ENCODE measurements at regions not wholly inside any gene's neighbourhood (a gene's known extent, or its start where the extent isn't known, plus 50 kb on each side); places are given as distances from the start of the nearest gene placed in this dataset.

DNA sequence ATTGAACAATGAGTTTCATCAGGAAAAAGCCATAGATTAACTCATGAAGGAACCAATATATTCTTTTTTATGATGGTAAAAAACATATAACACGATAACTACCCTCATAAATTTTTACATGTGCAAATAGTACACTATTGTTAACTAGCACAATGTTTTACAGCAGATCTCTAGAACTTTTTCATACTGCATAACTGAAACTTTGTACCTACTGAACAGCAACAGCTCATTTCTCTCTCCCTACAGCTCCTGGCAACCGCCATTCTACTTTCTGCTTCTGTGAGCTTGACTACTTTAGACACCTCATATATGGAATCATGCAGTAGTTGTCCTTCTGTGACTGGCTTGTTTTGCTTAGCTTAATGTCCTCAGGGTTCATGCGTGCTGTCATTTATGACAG is 235.4 kb downstream of the NFKBIZ start:
- no peak for DNase-seq

- no peak for DNase-seq
Measured at GRCh38 chr3:102085431-102086176, 236.3 kb downstream of the NFKBIZ start.

DNA sequence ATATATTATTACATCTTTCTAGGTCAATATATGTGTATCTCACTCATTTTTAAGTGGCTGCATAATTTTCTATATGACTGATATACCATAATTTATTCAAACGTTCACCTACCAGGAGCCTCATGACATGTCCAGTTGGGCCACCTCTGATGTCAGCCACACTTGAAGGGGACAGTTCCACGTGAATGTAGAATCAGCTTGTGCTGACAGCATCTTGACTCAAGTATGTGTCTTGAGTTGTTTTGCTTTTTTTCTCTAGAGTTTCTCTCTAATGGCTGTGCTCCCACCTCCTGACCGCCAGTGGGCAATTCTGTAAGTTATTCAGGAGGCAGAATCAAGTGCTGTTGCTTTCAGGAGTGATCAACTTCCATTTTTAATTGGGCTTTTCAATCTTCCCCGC is 237.9 kb downstream of the NFKBIZ start:
- DNase-seq: no peak

DNA sequence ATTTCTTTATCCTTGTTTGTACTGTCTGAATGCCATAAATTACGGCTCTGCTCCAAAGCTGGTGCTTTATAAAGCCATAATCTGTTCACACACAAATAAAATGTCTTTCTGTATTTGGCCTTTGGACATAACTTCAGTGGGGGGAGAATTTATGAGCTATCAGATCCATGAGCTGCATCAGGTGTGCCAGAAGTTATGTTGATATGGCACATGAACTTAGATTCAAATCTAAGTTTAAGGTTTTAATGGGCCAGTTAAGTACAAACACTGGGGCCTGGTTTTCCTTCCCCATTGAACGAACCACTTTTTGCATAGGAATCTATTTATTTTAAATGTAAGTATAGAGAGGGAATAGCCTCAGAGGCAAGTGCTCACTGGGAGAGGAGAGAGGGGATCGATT is 239.9 kb downstream of the NFKBIZ start:
- no peak for DNase-seq

- DNase-seq: no peak
Measured at GRCh38 chr3:102089904-102090720, 240.8 kb downstream of the NFKBIZ start.

GRCh38 chr3:102090721-102091045 is 241.4 kb downstream of the NFKBIZ start:
- no peak for DNase-seq

- no peak for DNase-seq
Measured at GRCh38 chr3:102091358-102091757, 242.0 kb downstream of the NFKBIZ start.

GRCh38 chr3:102092617-102093466 is 243.5 kb downstream of the NFKBIZ start:
- DNase-seq: no peak

DNA sequence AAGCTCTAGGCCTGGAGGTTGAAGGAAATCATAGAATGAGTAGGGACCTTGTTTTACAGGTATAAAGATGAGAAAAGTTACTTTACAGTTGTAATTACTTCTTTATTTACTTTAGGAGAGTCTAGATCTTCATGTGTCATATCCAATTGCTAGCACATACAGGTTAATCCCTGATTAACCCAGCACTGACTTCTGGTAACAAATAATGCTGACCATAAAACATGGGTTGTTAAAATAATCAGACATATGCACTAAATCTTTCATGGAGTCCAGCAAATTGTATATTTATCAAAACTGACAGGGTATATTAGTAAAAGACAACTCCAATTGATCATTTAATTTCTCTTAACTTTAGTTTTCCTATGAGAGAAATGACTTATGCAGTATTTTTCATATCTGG is 245.2 kb downstream of the NFKBIZ start:
- no peak for DNase-seq

DNA sequence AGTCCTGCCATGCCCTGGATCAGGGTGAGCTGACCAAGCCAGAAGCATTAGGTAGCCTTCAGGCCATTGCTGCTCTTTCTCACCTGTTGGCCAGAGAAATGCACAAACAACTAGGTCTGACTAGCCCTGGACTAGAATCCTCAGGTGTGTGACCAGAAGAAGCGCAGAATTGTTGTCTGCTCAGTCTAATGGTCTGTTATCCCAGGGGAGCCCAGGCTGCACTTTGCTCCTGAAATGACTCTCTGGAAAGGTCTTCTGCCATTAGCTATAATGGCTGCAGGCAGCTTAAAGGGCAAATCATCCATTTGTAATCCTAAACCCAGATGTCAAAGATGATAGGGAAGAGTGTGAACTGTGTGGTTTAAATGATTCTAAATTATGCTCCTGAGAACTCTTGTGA is 246.1 kb downstream of the NFKBIZ start:
- no peak for DNase-seq

- no peak for DNase-seq
Measured at GRCh38 chr3:102096066-102096465, 246.8 kb downstream of the NFKBIZ start.

- no peak for DNase-seq
Measured at GRCh38 chr3:102098130-102098885, 249.0 kb downstream of the NFKBIZ start.

GRCh38 chr3:102099913-102100312 is 250.6 kb downstream of the NFKBIZ start:
- no peak for DNase-seq

DNA sequence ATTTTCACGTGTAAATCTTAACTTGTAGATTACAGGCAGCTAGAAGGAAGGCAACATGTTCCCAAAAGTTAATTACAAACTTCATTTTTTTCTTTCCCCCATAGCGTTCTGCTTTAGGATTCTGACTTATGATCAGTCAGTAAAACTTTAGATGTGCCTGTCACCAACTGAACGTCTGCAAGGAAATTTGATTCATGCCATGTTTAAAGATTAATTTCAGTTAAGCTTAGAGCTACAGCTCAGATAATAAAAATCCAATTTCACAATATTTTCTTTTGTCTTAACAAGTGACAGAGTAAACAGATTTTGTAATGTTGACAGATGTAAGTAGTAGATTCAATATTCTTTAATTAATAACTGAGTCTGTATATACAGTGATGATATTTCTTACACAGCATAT is 253.1 kb downstream of the NFKBIZ start:
- DNase-seq: no peak

DNA sequence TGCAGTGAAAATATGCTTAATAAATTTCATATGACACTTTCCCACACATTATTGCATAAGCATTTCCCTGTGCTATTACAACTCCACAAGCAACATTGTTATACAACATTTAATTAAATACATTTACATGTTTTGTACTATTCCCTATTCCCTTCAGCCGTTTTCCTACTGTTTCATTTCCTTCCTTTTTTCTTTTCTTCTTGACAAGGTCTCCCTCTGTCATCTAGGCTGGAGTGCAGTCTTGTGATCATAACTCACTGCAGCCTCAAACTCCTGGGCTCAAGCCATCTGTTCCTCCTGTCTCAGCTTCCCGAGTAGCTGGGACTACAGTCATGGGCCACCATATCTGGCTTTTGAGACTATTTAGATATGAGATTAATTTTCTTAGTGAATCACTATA is 254.7 kb downstream of the NFKBIZ start:
- DNase-seq: no peak

GRCh38 chr3:102105193-102105592 is 255.9 kb downstream of the NFKBIZ start:
- no peak for DNase-seq

DNA sequence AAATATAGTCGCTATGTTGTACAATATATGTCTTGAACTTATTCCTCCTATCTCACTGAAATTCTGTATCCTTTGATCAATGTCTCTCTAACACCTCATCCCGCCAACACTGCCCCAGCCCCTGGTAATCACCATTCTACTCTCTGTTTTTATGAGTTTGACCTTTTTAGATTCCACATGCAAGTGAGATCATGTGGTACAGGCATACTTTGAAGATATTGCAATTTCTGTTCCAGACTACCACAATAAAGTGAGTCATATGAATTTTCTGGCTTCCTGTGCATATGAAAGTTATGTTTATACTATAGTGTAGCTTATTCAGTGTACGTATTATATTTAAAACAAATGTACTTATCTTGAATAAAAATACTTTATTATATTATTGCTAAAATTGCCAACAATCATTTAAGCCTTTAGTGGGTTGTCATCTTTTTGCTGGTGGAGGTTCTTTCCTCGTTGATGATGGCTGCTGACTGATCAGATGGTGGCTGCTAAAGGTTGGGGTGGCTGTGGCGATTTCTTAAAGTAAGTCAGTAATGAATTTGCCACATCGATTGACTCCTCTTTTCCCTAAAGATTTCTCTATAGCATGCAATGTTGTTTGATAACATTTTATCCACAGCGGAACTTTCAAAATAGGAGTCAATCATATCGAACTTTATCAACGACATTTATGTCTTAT is 257.2 kb downstream of the NFKBIZ start:
- no peak for DNase-seq

- DNase-seq: no peak
Measured at GRCh38 chr3:102112704-102113230, 263.5 kb downstream of the NFKBIZ start.

DNA sequence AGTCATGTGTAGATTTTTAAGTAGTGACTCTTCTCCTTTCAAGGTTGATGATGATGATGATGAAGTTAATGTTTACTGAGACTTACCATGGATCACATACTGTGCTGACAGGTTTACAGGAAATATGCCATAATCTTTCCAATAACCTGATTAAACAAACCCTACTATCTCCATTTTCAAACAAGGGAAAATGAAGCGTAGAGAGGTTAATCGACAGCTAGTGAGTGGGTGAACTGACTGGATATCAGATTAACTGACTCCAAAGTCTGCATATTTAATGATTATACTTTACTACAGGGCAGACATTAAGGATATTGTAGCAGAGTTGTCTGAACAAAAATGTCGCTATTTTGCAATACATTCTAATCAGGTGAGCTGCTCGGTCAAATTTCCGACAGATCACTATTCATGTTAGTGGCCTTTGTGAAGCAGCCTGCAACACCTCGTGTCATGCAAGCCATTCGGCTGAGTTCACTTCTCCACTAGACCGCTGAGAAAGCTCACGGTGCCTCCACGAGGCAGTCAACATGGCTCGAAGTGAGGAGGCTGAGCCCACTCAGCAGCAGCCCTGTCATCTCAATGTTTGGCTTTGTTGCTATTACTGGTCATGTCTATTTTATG is 264.2 kb downstream of the NFKBIZ start:
- DNase-seq: no peak

DNA sequence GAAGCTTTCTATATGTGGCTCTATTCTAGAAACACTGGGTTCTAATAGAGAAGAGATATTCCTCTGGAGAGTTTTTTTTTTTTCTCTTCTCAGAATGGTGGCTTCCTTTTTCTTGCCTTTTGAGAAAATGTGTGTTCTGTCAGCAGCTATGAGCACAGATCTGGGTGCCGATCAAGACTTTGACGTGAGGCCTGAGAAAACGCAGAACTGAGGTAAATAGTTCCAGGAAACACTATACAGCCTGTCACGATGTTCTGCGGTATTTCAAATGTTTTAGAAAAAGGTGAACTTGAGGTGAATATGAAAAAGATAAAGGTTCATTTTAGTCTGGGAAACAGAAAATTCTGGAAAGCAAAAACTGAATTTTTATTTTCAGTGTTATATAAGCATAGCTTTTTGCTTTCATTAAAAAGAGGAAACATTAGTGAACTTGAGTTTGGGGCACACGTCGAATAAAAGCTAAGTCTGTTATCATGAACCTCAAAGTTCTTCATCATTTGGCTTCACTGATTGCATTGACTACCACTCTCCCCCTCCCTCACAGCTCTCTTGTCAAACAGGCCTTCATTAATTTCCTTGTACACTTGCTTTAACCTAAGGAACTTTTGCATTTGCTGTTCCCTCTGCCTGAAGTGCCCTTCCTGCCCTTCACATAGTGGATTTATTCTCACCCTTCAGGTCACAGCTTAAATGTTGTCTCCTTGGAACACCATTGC is 265.1 kb downstream of the NFKBIZ start:
- DNase-seq: no peak

DNA sequence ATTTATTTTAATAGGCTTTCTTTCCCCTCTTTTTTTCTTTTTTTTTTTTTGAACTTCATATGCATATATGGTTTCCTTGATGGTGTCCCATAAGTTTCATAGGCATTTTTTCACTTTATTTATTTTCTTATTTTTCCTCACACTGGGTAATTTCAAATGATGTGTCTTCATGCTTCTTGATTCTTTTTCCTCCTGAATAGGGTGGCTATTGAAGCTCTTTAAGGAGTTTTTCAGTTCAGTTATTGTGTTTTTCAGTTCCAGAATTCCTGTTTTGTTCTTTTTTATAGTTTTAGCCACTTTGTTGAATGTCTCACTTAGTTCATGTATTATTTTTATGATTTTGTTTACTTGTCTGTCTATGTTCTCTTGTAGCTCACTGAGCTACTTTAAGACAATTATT is 273.2 kb downstream of the NFKBIZ start:
- DNase-seq: no peak

Measured in SW 1271 (cell line).